Loucy (cell line): ENCODE measurements at regions not wholly inside any gene's neighbourhood (a gene's known extent, or its start where the extent isn't known, plus 50 kb on each side); places are given as distances from the start of the nearest gene placed in this dataset.
"Not testable (repeated sequence)": the region's sequence is repeated elsewhere in the genome, so short reads cannot be mapped to it uniquely, and the experiment has no call there.

ENCODE experiments used
- EZH2phosphoT487 ChIP-seq: fragments of 200-600 bp; IDR thresholded peaks from 2 replicates; pipeline ENCODE4 v1.6.1; 2018; ENCODE audit warnings: antibody characterized with exemption, mild to moderate bottlenecking, moderate library complexity, borderline replicate concordance
- TF ChIP-seq, protein P1 (sequence below): fragments of 200-600 bp; sonication (generic); conservative IDR thresholded peaks from 2 replicates; pipeline ENCODE4 v1.5.1; 2014; ENCODE audit warnings: mild to moderate bottlenecking, antibody characterized with exemption, low read length

DNA sequence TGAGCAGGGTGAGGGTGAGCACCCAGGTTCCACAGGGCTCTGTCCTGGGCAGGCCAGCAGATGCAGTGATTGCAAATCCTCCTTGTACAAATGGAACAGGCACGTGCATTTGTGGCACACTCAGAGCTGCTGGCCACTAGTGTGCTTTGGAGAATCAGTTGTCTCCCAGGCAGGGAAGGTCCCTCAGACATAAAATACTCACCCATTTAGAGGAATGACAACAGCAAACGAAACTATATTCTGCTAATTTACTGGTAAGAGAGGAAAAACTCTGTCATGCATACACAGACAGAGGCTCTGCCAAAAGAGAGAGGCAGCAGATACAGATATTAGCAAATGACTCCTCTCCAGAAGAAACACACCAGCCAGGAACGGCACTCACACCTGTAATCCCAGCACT is 116.5 kb upstream of the PLGLB2 start:
- TF ChIP-seq, protein P1, sequence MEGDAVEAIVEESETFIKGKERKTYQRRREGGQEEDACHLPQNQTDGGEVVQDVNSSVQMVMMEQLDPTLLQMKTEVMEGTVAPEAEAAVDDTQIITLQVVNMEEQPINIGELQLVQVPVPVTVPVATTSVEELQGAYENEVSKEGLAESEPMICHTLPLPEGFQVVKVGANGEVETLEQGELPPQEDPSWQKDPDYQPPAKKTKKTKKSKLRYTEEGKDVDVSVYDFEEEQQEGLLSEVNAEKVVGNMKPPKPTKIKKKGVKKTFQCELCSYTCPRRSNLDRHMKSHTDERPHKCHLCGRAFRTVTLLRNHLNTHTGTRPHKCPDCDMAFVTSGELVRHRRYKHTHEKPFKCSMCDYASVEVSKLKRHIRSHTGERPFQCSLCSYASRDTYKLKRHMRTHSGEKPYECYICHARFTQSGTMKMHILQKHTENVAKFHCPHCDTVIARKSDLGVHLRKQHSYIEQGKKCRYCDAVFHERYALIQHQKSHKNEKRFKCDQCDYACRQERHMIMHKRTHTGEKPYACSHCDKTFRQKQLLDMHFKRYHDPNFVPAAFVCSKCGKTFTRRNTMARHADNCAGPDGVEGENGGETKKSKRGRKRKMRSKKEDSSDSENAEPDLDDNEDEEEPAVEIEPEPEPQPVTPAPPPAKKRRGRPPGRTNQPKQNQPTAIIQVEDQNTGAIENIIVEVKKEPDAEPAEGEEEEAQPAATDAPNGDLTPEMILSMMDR, result not testable (repeated sequence)
- not testable (repeated sequence) for TF ChIP-seq EZH2phosphoT487
